C1 segment of cervical spinal cord (tissue), 14 donors: ENCODE measurements at regions not wholly inside any gene's neighbourhood (a gene's known extent, or its start where the extent isn't known, plus 50 kb on each side); places are given as distances from the start of the nearest gene placed in this dataset.
"Not testable (repeated sequence)": the region's sequence is repeated elsewhere in the genome, so short reads cannot be mapped to it uniquely, and the experiment has no call there.

Experiments
- DNase-seq, 14 donors: peaks; one replicate each; lab custom pipeline; 2025; lab: John Stamatoyannopoulos, UW

- DNase-seq, result no peak
These were observed 2439.9 kb upstream of the PCDH20 start for GRCh38 chr13:63855457-63856118.

DNA sequence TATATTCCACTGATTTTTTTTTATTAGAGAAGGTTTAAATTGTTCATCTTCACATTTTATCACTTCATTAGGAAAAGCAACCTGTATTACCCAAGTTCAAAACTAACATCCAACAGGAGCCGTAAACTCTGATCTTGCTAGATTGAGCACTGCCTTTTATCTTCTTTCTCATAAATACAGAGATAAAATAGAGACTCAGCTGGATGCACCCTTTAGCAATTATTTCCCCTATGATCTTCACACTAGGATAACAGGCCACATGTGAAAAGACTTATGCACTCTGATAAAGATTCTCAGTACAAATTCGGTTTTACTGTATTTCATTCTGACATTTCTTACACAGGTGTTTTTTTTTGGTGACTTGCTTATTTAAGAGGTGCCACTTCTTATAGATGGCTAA, 2438.2 kb upstream of the PCDH20 start:
- no peak for DNase-seq

DNA sequence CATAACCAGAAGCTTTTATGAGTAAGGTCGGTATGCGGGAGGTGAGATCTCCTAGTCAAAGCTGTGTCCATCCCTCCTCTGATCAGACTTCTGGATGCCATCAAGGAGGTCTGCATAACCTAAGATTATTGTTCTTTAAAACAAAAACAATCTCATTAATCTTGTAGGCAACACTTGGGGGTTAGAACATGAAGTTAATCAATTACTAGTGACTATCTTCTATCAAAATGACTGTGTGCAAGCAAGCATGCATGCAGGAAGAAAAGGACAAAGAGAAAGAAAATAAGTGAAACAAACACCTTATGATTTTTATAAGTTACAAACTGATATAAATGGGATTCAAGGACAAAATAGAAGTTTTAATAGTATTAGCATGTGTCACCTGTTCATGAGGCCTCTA, 2435.9 kb upstream of the PCDH20 start:
- DNase-seq, result no peak

DNA sequence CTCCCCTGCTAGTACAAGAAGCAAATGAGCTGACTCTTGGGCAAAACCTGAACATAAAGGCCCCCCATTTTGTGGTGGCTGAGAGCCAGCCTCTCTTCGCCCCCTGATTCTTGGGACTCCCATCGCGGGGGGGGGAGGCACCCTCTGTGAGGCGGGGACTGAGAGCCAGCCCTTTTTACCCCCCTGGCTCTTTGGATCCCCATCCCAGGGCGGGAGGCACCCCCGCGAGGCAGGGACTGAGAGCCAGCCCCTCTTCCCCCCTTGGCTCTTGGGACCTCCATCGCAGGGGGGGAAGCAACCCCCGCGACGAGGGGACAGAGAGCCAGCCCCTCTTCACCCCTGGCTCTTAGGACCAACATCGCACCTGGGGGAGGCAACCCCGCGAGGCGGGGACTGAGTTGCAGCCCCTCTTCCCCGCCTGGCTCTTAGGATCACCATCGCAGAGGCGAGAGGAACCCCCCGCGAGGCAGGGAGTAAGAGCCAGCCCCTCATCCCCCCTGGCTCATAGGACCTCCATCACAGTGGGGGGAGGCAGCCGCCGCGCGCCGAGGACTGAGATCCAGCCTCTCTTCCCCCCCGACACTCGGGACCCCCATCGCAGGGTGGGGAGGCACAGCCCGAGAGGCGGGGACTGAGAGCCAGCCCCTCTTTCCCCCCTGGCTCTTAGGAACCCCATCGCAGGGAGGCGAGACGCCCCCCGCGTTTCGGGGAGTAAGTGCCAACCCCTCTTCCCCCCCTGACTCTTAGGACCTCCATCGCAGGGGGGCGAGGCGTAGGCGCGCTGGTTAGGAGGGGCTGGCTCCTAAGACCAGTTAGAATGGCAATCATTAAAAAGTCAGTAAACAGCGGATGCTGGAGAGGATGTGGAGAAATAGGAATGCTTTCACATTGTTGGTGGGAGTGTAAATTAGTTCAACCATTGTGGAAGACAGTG, 2428.4 kb upstream of the PCDH20 start:
- no peak for DNase-seq

GRCh38 chr13:63842102-63842501, 2426.5 kb upstream of the PCDH20 start:
- no peak for DNase-seq

- no peak for DNase-seq
These were observed 2425.1 kb upstream of the PCDH20 start for GRCh38 chr13:63840551-63841421.

DNA sequence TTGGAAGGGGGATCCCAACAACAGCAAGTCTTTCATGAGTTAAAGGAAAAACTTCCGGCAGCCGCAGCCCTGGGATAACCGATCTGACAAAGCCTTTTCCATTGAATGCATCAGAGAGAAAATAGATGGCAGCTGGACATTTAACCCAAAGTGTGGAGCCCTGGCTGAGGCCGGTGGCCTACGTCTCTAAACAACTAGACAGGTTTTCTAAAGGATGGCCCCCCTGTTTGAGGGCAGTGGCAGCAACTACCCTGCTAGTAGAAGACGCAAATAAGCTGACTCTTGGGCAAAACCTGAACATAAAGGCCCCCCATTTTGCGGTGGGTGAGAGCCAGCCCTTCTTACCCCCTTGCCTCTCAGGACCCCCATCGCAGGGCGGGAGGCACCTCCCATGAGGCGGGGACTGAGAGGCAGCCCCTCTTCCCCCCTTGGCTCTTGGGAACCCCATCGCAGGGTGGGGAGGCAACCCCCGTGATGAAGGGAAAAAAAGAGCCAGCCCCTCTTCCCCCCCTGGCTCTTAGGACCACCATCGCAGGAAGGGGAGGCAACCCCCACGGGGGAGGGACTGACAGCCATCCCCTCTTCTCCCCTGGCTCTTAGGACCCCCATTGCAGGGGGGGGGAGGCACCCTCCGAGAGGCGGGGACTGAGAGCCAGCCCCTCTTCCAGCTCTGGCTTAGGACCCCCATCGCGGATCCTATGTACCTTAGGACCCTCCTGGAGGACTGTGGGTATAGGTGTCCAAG, 2422.9 kb upstream of the PCDH20 start:
- no peak for DNase-seq

DNA sequence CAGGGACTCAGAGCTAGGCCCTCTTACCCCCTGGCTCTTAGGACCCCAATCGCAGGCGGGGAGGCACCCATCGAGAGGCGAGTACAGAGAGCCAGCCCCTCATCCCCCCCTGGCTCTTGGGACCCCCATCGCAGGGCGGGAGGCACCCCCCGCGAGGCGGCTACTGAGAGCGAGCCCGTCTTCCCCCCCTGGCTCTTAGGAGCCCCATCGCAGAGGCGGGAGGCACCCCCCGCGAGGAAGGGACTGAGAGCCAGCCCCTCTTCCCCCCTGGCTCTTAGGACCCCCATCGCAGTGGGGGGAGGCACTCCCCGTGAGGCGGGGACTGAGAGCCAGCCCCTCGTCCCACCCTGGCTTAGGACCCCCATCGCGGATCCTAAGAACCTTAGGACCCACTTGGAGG, 2422.1 kb upstream of the PCDH20 start:
- DNase-seq, result not testable (repeated sequence)

DNA sequence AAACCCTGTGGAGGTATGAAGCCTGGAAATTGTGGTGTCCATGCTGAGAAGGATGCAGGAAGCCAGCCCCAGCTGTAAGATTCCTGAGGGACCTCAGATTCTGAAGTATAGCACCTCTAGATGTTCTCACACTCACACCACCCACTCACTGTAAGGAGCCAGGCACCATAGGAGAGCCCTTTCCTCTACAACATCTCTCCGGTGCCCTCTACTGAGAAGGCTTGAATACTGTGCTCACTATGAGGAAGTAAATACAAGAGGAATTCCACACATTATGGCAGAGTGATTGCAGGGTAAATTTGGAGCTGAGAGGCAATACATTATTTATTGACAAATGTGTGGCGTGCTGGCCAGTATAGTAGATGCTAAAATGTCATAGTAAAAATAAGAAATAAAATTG, 2414.0 kb upstream of the PCDH20 start:
- not testable (repeated sequence) for DNase-seq

DNA sequence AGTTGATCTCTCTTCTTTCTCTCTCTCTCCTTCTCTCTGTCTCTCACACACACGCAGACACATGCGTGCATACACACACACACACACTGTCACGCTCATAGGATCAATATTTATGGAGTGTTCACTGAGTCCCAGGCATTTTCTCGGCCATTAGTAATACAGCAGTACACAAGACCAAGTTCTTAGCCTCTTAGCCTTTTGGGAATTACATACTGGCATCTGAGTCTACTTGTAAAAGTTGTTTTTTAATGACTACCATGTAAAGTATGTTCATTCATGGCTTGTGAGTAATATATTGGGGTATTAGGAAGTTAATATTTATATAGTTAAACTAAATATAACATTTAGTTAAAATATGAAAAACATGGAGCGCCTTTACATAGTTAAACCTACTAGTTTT, 2406.1 kb upstream of the PCDH20 start:
- not testable (repeated sequence) for DNase-seq

DNA sequence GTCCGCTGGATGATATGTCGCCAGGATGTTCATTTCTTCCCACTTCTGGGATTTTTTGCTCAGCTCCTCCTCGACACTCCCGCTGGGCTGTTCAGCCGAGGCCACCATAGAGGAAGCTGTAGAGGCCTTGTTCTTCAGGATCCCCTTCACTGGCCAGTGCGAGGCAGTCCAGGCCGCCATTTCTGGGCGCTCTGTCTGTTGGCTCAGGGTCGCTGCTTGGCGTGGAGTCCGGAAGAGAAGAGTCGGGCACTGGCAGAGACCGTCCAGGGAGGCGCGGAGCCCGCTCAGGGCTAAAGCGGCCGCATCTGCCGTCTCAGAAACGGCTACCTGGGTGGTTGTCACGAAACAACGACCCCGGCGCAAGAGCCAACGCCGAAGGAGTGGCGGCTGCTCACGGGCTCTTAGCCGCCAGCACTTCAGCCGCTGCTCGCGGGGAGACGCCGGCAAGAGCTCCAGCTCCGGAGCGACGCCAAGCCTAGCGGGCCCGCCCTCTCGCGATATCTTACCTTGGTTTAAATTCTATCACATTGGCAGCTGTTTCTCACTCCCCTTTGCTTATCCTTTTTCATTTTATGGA, 2395.9 kb upstream of the PCDH20 start:
- not testable (repeated sequence) for DNase-seq

DNA sequence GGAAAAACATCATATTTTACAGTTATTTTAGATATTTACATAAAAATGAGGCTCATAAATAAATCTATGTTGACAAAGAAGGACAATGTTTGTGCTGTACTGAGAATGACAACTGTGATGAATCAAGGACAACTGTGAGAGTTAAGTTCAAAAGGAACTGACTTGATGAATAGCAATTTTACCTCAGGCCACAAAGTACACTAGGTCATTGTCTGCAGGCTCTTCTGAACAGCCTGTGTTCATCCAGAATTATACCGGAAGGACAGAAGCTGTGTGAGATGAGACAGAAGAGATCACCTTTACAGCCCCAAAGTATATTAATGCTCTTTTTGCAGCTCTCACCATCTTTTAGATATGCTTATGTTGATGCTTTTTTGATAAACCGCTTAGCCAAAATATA, 2375.5 kb upstream of the PCDH20 start:
- not testable (repeated sequence) for DNase-seq

- no peak for DNase-seq
These were observed 2358.5 kb upstream of the PCDH20 start for GRCh38 chr13:63774133-63774532.

DNA sequence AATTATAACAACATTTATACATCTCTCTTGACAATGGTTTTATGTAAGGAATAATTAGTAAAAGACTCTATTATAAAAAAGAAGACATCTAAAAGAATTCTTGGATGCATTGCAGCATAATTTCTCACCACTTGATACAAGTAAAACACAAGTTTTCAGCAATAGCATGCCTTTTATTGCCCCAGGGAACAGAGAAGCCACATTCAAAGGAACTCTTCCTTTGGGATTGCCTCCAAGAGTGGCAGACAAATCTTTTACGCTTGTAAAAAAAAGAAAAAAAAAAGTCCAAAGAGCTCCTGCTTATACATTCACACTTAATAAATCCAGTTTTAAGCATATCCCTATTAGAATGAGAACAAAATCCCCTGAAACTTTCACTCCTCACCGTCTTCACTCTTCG, 2357.8 kb upstream of the PCDH20 start:
- no peak for DNase-seq

DNA sequence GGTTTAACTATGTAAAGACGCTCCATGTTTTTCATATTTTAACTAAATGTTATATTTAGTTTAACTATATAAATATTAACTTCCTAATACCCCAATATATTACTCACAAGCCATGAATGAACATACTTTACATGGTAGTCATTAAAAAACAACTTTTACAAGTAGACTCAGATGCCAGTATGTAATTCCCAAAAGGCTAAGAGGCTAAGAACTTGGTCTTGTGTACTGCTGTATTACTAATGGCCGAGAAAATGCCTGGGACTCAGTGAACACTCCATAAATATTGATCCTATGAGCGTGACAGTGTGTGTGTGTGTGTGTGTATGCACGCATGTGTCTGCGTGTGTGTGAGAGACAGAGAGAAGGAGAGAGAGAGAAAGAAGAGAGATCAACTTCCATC, 2342.0 kb upstream of the PCDH20 start:
- not testable (repeated sequence) for DNase-seq

DNA sequence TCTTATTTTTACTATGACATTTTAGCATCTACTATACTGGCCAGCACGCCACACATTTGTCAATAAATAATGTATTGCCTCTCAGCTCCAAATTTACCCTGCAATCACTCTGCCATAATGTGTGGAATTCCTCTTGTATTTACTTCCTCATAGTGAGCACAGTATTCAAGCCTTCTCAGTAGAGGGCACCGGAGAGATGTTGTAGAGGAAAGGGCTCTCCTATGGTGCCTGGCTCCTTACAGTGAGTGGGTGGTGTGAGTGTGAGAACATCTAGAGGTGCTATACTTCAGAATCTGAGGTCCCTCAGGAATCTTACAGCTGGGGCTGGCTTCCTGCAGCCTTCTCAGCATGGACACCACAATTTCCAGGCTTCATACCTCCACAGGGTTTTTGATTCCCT, 2334.2 kb upstream of the PCDH20 start:
- not testable (repeated sequence) for DNase-seq

- not testable (repeated sequence) for DNase-seq
These were observed 2326.1 kb upstream of the PCDH20 start for GRCh38 chr13:63741814-63742101.

GRCh38 chr13:63741029-63741813, 2325.6 kb upstream of the PCDH20 start:
- no peak for DNase-seq

DNA sequence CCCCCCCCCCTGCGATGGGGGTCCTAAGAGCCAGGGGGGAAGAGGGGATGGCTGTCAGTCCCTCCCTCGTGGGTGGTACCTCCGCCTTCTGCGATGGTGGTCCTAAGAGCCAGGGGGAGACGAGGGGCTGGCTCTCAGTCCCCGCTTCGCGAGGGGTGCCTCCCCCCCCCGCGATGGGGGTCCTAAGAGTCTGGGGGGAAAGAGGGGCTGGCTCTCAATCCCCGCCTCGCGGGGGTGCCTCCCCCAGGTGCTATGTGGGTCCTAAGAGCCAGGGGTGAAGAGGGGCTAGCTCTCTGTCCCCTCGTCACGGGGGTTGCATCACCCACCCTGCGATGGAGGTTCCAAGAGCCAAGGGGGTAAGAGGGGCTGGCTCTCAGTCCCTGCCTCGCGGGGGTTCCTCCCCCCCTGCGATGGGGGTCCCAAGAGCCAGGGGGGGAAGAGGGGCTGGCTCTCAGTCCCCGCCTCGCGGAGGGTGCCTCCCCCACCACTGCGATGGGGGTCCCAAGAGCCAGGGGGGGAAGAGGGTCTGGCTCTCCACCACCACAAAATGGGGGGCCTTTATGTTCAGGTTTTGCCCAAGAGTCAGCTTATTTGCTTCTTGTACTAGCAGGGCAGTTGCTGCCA, 2323.6 kb upstream of the PCDH20 start:
- not testable (repeated sequence) for DNase-seq

DNA sequence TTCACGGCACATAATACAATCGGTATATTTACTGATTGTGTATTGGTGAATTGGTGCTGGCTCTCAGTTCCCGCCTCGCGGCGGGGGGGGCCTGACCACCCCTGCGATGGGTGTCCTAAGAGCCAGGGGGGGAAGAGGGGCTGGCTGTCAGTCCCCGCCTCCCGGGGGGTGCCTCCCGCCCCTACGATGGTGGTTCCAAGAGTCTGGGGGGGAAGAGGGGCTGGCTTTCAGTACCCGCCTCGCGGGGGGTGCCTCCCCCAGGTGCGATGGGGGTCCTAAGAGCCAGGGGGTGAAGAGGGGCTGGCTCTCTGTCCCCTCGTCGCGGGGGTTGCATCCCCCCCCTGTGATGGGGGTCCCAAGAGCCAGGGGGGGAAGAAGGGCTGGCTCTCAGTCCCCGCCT, 2321.8 kb upstream of the PCDH20 start:
- DNase-seq, result no peak
